Neutrophil (primary cell): ENCODE measurements at regions not wholly inside any gene's neighbourhood (a gene's known extent, or its start where the extent isn't known, plus 50 kb on each side); places are given as distances from the start of the nearest gene placed in this dataset.

Experiments used
- H3K27ac ChIP-seq: fragments of 200-600 bp; sonication (generic); 2 replicates; pipeline ENCODE4 v1.5.1; 2016; ENCODE audit warnings: mild to moderate bottlenecking, moderate library complexity
- H3K27me3 ChIP-seq: fragments of 200-600 bp; sonication (generic); 2 replicates; pipeline ENCODE4 v1.6.0; 2016; ENCODE audit warnings: mild to moderate bottlenecking
- H3K36me3 ChIP-seq: fragments of 200-600 bp; sonication (generic); 2 replicates; pipeline ENCODE4 v1.5.1; 2017
- H3K4me1 ChIP-seq, 2 experiments: fragments of 200-600 bp in 1 of 2; sonication (generic) in 1 of 2; 1 replicate in 1 of 2; 2 replicates in 1 of 2; pipeline versions ENCODE4 v1.5.1 to v1.6.1; 2013 to 2016; ENCODE audit warnings: low read depth in 1 of 2, low read length in 1 of 2, mild to moderate bottlenecking in 1 of 2, moderate library complexity in 1 of 2; ENCODE audit not compliant: control insufficient read depth in 1 of 2, insufficient read depth in 1 of 2
- H3K4me3 ChIP-seq, 2 experiments: fragments of 200-600 bp in 1 of 2; sonication (generic) in 1 of 2; 1 replicate in 1 of 2; 2 replicates in 1 of 2; pipeline ENCODE4 v1.5.1; 2013 to 2016; ENCODE audit warnings: low read depth in 1 of 2, low read length in 1 of 2, mild to moderate bottlenecking in 1 of 2, moderate library complexity in 1 of 2
- H3K9me3 ChIP-seq: fragments of 200-600 bp; sonication (generic); 2 replicates; pipeline ENCODE4 v1.5.1; 2016
- TF ChIP-seq, protein P1 (sequence below): fragments of 200-600 bp; sonication (generic); IDR thresholded peaks from 2 replicates; pipeline ENCODE4 v1.5.1; 2016; ENCODE audit warnings: antibody characterized with exemption

DNA sequence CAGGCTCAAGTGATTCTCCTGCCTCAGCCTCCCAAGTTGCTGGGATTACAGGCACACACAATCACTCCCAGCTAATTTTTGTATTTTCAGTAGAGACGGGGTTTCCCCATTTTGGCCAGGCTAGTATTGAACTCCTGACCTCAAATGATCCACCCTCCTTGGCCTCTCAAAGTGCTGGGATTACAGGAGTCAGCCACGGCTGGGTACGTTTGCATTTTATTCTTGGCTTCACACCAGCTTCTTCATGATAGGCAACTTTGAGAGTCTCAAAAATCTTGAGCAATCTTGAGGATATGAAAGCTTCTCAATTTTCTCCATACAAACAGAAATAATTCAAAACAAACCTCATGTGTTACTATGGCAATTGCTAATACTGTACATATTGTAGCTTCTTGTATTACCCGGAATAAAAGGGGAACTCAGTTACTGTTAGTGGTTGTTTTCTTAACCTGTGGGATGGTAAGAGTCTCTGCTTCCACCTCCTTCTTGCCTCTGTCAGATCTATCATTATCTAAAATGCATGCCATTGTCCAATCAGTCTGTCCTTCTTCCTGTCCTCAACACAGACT is 102.9 kb upstream of the SYT4 start:
- H3K36me3 ChIP-seq, result no peaks in the 10 kb centered on the region
- no peaks in the 10 kb centered on the region for H3K27me3 ChIP-seq
- TF ChIP-seq, protein P1, sequence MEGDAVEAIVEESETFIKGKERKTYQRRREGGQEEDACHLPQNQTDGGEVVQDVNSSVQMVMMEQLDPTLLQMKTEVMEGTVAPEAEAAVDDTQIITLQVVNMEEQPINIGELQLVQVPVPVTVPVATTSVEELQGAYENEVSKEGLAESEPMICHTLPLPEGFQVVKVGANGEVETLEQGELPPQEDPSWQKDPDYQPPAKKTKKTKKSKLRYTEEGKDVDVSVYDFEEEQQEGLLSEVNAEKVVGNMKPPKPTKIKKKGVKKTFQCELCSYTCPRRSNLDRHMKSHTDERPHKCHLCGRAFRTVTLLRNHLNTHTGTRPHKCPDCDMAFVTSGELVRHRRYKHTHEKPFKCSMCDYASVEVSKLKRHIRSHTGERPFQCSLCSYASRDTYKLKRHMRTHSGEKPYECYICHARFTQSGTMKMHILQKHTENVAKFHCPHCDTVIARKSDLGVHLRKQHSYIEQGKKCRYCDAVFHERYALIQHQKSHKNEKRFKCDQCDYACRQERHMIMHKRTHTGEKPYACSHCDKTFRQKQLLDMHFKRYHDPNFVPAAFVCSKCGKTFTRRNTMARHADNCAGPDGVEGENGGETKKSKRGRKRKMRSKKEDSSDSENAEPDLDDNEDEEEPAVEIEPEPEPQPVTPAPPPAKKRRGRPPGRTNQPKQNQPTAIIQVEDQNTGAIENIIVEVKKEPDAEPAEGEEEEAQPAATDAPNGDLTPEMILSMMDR, result no peak
- H3K9me3 ChIP-seq, result no peaks in the 10 kb centered on the region
- no peak overlapping the region for H3K4me3 ChIP-seq
- no peak overlapping the region for H3K27ac ChIP-seq
- no peaks in the 10 kb centered on the region for H3K4me1 ChIP-seq

DNA sequence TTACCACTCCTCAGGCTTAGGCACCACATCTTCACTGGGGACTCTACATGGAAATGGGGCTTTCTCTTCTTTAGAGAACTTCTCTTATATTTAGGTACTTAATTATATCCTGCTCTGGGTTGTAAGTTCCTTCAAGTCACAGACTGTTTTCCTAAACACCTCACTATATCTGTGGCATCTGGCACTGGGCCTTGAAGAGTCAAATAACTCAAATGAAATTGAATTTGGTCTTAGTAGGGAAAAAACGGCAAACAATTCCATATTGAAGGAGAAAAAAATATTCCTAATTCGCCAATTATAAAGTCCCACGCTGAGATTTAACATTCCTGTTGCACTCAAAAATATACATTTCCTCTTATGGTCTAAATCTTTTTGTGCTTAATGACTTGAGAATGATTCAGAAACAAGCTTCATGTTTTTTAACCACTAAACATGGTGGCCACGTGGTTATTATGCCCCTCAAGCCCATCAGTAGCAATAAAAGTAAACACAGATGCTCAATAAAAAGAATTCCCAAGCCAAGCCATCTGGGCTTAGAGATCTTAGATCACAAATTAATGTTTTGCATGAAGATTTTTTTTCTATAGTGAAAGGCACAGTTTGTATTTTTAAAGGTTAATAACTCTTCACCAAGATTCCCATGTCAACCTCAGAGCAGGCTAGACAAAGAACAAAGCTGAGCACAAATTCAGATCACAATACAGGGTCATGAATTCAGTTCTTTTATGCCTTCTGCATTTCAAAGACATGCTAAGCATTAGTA is 105.5 kb upstream of the SYT4 start:
- TF ChIP-seq, protein P1, result no peak
- no peaks in the 10 kb centered on the region for H3K4me1 ChIP-seq
- no peaks in the 10 kb centered on the region for H3K36me3 ChIP-seq
- H3K27ac ChIP-seq, result no peak overlapping the region
- H3K9me3 ChIP-seq, result no peaks in the 10 kb centered on the region
- no peak overlapping the region for H3K4me3 ChIP-seq
- no peaks in the 10 kb centered on the region for H3K27me3 ChIP-seq

DNA sequence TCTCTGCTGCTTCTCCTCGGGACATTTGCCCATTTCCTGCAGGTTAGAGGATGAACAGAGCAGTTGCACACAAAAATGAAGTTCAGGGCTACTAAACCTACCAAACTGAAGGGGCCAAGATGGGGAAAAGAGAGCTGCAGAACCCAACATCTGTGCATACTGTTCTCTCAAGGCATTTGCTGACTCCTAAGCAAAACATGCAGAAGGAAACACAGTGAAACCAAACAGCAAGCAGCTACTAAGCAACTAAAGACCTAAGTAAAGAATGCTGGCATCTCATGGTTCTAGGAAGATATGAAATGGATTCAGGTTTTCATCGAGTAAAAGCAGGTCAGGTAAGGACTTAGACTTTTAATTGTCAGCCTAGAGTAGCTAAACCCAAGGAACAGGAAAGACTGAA is 111.9 kb upstream of the SYT4 start:
- H3K4me3 ChIP-seq, result no peak overlapping the region
- H3K4me1 ChIP-seq, result no peaks in the 10 kb centered on the region
- no peaks in the 10 kb centered on the region for H3K27me3 ChIP-seq
- H3K9me3 ChIP-seq, result no peaks in the 10 kb centered on the region
- no peak overlapping the region for H3K27ac ChIP-seq
- TF ChIP-seq, protein P1, result no peak
- no peaks in the 10 kb centered on the region for H3K36me3 ChIP-seq

DNA sequence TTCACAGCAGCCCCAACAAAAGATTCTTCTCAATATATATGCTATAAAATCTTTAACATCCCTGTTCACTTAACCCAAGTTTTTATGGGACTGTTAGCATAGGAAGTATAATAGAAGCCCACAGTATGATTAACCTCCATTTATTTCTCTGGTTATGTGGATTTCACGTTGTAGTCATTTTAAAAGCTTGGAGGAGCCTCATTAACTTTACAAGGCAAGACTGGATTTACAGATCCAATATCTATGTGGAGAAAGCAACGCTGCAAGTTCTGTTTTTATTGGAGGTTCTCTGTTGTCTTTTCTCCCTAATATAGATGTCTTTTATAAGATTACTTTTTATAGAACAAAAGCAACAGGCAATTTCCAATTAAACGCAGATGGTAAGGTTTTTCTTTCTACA is 114.9 kb upstream of the SYT4 start:
- no peaks in the 10 kb centered on the region for H3K4me1 ChIP-seq
- TF ChIP-seq, protein P1, result no peak
- no peaks in the 10 kb centered on the region for H3K9me3 ChIP-seq
- H3K27me3 ChIP-seq, result no peaks in the 10 kb centered on the region
- H3K4me3 ChIP-seq, result no peak overlapping the region
- H3K27ac ChIP-seq, result no peak overlapping the region
- no peaks in the 10 kb centered on the region for H3K36me3 ChIP-seq

DNA sequence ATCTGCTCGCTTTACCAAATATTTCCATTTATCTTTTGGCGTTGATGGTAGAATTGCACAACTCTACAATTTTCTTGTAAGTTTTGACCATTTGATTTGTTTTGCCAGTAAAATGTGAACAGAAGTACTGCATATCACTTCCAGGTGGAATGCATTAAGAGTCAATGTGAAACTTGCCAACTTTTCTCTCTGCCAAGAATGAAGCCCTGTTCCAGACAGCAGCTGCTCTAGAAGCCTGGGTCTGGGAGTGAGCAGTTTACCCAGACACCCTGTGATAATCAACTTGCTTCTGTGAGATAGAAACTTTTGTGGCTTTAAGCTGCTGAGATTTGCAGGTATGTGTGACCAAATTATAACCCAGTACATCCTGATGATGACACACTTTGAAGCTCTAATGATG is 115.9 kb upstream of the SYT4 start:
- TF ChIP-seq, protein P1, result no peak
- H3K36me3 ChIP-seq, result no peaks in the 10 kb centered on the region

More for the DNA sequence above, 115.9 kb upstream of the SYT4 start:
- Histone ChIP-seq H3K27ac (no peak overlapping the region), H3K27me3 (no peaks in the 10 kb centered on the region), H3K4me1 (no peaks in the 10 kb centered on the region), H3K9me3 (no peaks in the 10 kb centered on the region), H3K4me3 (no peak overlapping the region)
